ENCODE measurements at regions not wholly inside any gene's neighbourhood (a gene's known extent, or its start where the extent isn't known, plus 50 kb on each side); places are given as distances from the start of the nearest gene placed in this dataset.

GRCh38 chr1:221117548-221117951, 238.3 kb downstream of the HLX start:
- Histone ChIP-seq H3K9me3 (ENCODE audit: insufficient read depth, low read depth, low read length) (0 out of 2 replicates have a peak, but pooled peaks cover 3% of the 10 kb centered on the region), H3K4me1 (ENCODE audit: insufficient read depth, low read length) (no peaks in the 10 kb centered on the region), H3K36me3 (ENCODE audit: insufficient read depth, low read length) (no peaks in the 10 kb centered on the region), H3K4me3 (ENCODE audit: low read length) (no peak overlapping the region), H3K27me3 (ENCODE audit: insufficient read depth, low read length) (no peaks in the 10 kb centered on the region), H3K27ac (ENCODE audit: low read depth, low read length) (no peak overlapping the region), H3K9ac (ENCODE audit: low read depth, low read length) (no peak overlapping the region)
- WGBS = 94% methylated on average over 3 of the region's 3 CpGs

GRCh38 chr1:221118176-221118937, 239.1 kb downstream of the HLX start:
- no peak overlapping the region for H3K27ac ChIP-seq (ENCODE audit: low read depth, low read length)

GRCh38 chr1:221118938-221119320, 239.7 kb downstream of the HLX start:
- Histone ChIP-seq H3K4me1 (ENCODE audit: insufficient read depth, low read length) (no peaks in the 10 kb centered on the region), H3K36me3 (ENCODE audit: insufficient read depth, low read length) (no peaks in the 10 kb centered on the region), H3K27me3 (ENCODE audit: insufficient read depth, low read length) (no peaks in the 10 kb centered on the region), H3K27ac (ENCODE audit: low read depth, low read length) (no peak overlapping the region), H3K4me3 (ENCODE audit: low read length) (no peak overlapping the region), H3K9me3 (ENCODE audit: insufficient read depth, low read depth, low read length) (0 out of 2 replicates have a peak, but pooled peaks cover 3% of the 10 kb centered on the region), H3K9ac (ENCODE audit: low read depth, low read length) (no peak overlapping the region)
- WGBS = no CpG with 5 or more reads among the region's 1 CpG

More at GRCh38 chr1:221118176-221118937, 239.1 kb downstream of the HLX start:
- WGBS = 95% methylated on average over 3 of the region's 3 CpGs
- H3K9ac ChIP-seq (ENCODE audit: low read depth, low read length) = no peak overlapping the region
- H3K36me3 ChIP-seq (ENCODE audit: insufficient read depth, low read length) = no peaks in the 10 kb centered on the region
- no peaks in the 10 kb centered on the region for H3K27me3 ChIP-seq (ENCODE audit: insufficient read depth, low read length)
- H3K4me3 ChIP-seq (ENCODE audit: low read length) = no peak overlapping the region
- H3K4me1 ChIP-seq (ENCODE audit: insufficient read depth, low read length) = no peaks in the 10 kb centered on the region
- 0 out of 2 replicates have a peak, but pooled peaks cover 3% of the 10 kb centered on the region for H3K9me3 ChIP-seq (ENCODE audit: insufficient read depth, low read depth, low read length)

- Histone ChIP-seq H3K4me1 (ENCODE audit: insufficient read depth, low read length) (no peaks in the 10 kb centered on the region), H3K4me3 (ENCODE audit: low read length) (no peak overlapping the region), H3K9me3 (ENCODE audit: insufficient read depth, low read depth, low read length) (0 out of 2 replicates have a peak, but pooled peaks cover 3% of the 10 kb centered on the region), H3K36me3 (ENCODE audit: insufficient read depth, low read length) (no peaks in the 10 kb centered on the region), H3K27me3 (ENCODE audit: insufficient read depth, low read length) (no peaks in the 10 kb centered on the region), H3K9ac (ENCODE audit: low read depth, low read length) (no peak overlapping the region), H3K27ac (ENCODE audit: low read depth, low read length) (no peak overlapping the region)
- 87% methylated on average over 1 of the region's 1 CpG for WGBS
Observed at GRCh38 chr1:221122501-221122900, 243.3 kb downstream of the HLX start.

DNA sequence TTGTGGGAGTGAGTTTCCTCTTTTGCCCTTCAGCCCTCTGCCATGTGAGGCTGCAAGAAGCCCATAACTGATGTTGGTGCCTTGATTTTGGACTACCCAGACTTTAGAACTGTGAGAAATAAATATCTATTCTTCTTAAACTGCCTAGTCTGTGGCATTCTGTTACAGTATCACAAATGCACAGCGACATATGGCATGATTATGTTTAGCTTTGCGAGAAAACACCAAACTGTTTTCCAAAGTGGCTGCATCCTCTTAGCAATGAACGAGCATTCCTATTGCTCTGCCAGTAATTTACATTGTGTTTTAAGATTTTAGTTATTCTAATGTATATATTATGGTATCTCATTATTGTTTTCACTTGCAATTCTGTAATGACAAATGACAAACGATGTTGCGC, 246.7 kb downstream of the HLX start:
- H3K4me1 ChIP-seq (ENCODE audit: insufficient read depth, low read length) = no peaks in the 10 kb centered on the region
- 0 out of 2 replicates have a peak, but pooled peaks cover 2% of the 10 kb centered on the region for H3K9me3 ChIP-seq (ENCODE audit: insufficient read depth, low read depth, low read length)
- H3K27me3 ChIP-seq (ENCODE audit: insufficient read depth, low read length) = no peaks in the 10 kb centered on the region
- WGBS = 97% methylated on average over 5 of the region's 5 CpGs
- no peak overlapping the region for H3K4me3 ChIP-seq (ENCODE audit: low read length)
- H3K36me3 ChIP-seq (ENCODE audit: insufficient read depth, low read length) = no peaks in the 10 kb centered on the region
- no peak overlapping the region for H3K27ac ChIP-seq (ENCODE audit: low read depth, low read length)
- no peak overlapping the region for H3K9ac ChIP-seq (ENCODE audit: low read depth, low read length)

- Histone ChIP-seq H3K27me3 (ENCODE audit: insufficient read depth, low read length) (no peaks in the 10 kb centered on the region), H3K36me3 (ENCODE audit: insufficient read depth, low read length) (no peaks in the 10 kb centered on the region), H3K4me3 (ENCODE audit: low read length) (no peak overlapping the region), H3K9me3 (ENCODE audit: insufficient read depth, low read depth, low read length) (no peaks in the 10 kb centered on the region), H3K4me1 (ENCODE audit: insufficient read depth, low read length) (peaks cover 6% of the 10 kb centered on the region), H3K9ac (ENCODE audit: low read depth, low read length) (no peak overlapping the region), H3K27ac (ENCODE audit: low read depth, low read length) (no peak overlapping the region)
- WGBS = 78% methylated on average over 2 of the region's 2 CpGs
Observed at GRCh38 chr1:221137666-221138065, 258.4 kb downstream of the HLX start.

DNA sequence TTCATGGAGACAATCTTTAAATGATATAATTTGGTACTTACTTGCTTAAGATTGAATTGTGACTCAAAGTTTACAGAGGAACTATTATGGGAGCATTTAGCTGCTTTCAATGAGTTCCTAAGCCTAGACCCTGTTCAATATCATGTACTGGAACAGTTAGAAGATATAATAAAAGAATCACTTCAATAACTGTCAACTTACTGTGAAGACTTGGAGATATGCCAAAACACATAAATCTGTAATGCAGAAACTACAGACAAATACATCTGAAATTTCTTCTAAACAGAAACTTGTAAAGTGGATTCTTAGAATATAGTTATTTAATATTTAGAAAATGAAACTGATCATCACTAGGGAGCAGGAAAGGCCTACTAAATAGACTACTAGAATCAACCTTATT, 259.3 kb downstream of the HLX start:
- Histone ChIP-seq H3K27ac (ENCODE audit: low read depth, low read length) (no peak overlapping the region), H3K9me3 (ENCODE audit: insufficient read depth, low read depth, low read length) (no peaks in the 10 kb centered on the region), H3K27me3 (ENCODE audit: insufficient read depth, low read length) (no peaks in the 10 kb centered on the region), H3K4me3 (ENCODE audit: low read length) (no peak overlapping the region), H3K36me3 (ENCODE audit: insufficient read depth, low read length) (no peaks in the 10 kb centered on the region), H3K9ac (ENCODE audit: low read depth, low read length) (no peak overlapping the region), H3K4me1 (ENCODE audit: insufficient read depth, low read length) (0 out of 2 replicates have a peak, but pooled peaks cover 3% of the 10 kb centered on the region)

- H3K9me3 ChIP-seq (ENCODE audit: insufficient read depth, low read depth, low read length) = no peaks in the 10 kb centered on the region
- H3K4me1 ChIP-seq (ENCODE audit: insufficient read depth, low read length) = 0 out of 2 replicates have a peak, but pooled peaks cover 3% of the 10 kb centered on the region
- no peaks in the 10 kb centered on the region for H3K27me3 ChIP-seq (ENCODE audit: insufficient read depth, low read length)
- H3K36me3 ChIP-seq (ENCODE audit: insufficient read depth, low read length) = no peaks in the 10 kb centered on the region
- no peak overlapping the region for H3K27ac ChIP-seq (ENCODE audit: low read depth, low read length)
- H3K4me3 ChIP-seq (ENCODE audit: low read length) = no peak overlapping the region
- no peak overlapping the region for H3K9ac ChIP-seq (ENCODE audit: low read depth, low read length)
- WGBS = 87% methylated on average over 1 of the region's 1 CpG
Observed at GRCh38 chr1:221139991-221140390, 260.7 kb downstream of the HLX start.

DNA sequence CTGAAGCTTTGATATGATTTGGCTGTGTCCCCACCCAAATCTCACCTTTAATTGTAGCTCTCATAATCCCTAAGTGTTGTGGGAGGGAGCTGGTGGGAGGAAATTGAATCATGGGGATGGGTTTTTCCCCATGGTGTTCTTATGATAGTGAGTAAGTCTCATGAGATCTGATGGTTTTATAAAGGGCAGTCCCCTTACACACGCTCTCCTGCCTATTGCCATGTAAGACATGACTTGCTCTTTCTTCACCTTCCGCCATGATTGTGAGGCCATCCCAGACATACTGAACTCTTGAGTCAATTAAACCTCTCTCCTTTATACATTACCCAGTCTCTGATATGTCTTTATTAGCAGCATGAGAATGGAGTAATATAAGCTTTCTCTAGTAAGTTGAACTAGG, 261.9 kb downstream of the HLX start:
- Histone ChIP-seq H3K4me1 (ENCODE audit: insufficient read depth, low read length) (0 out of 2 replicates have a peak, but pooled peaks cover 3% of the 10 kb centered on the region), H3K36me3 (ENCODE audit: insufficient read depth, low read length) (no peaks in the 10 kb centered on the region), H3K27me3 (ENCODE audit: insufficient read depth, low read length) (no peaks in the 10 kb centered on the region), H3K9ac (ENCODE audit: low read depth, low read length) (no peak overlapping the region), H3K4me3 (ENCODE audit: low read length) (no peak overlapping the region), H3K9me3 (ENCODE audit: insufficient read depth, low read depth, low read length) (no peaks in the 10 kb centered on the region), H3K27ac (ENCODE audit: low read depth, low read length) (no peak overlapping the region)
- WGBS = 98% methylated on average over 2 of the region's 2 CpGs

- H3K4me1 ChIP-seq (ENCODE audit: insufficient read depth, low read length) = 0 out of 2 replicates have a peak, but pooled peaks cover 3% of the 10 kb centered on the region
- H3K4me3 ChIP-seq (ENCODE audit: low read length) = no peak overlapping the region
- 69% methylated on average over 5 of the region's 6 CpGs for WGBS
- no peaks in the 10 kb centered on the region for H3K36me3 ChIP-seq (ENCODE audit: insufficient read depth, low read length)
- H3K9me3 ChIP-seq (ENCODE audit: insufficient read depth, low read depth, low read length) = no peaks in the 10 kb centered on the region
- no peak overlapping the region for H3K27ac ChIP-seq (ENCODE audit: low read depth, low read length)
- H3K9ac ChIP-seq (ENCODE audit: low read depth, low read length) = no peak overlapping the region
- no peaks in the 10 kb centered on the region for H3K27me3 ChIP-seq (ENCODE audit: insufficient read depth, low read length)
Observed at GRCh38 chr1:221141606-221142285, 262.5 kb downstream of the HLX start.

GRCh38 chr1:221148660-221149059, 269.4 kb downstream of the HLX start:
- Histone ChIP-seq H3K9me3 (ENCODE audit: insufficient read depth, low read depth, low read length) (no peaks in the 10 kb centered on the region), H3K4me3 (ENCODE audit: low read length) (no peak overlapping the region)
- 90% methylated on average over 4 of the region's 4 CpGs for WGBS

More at GRCh38 chr1:221148660-221149059, 269.4 kb downstream of the HLX start:
- no peaks in the 10 kb centered on the region for H3K36me3 ChIP-seq (ENCODE audit: insufficient read depth, low read length)
- no peak overlapping the region for H3K27ac ChIP-seq (ENCODE audit: low read depth, low read length)
- H3K9ac ChIP-seq (ENCODE audit: low read depth, low read length) = no peak overlapping the region
- H3K4me1 ChIP-seq (ENCODE audit: insufficient read depth, low read length) = 0 out of 2 replicates have a peak, but pooled peaks cover 6% of the 10 kb centered on the region
- no peaks in the 10 kb centered on the region for H3K27me3 ChIP-seq (ENCODE audit: insufficient read depth, low read length)

All from HUES64 (cell line).